Adrenal gland (tissue), 9 donors: ENCODE measurements at regions not wholly inside any gene's neighbourhood (a gene's known extent, or its start where the extent isn't known, plus 50 kb on each side); places are given as distances from the start of the nearest gene placed in this dataset.

ENCODE experiments used
- DNase-seq, 7 donors: peaks; one replicate each; pipeline ENCODE4 v3.0.0-alpha.2; 2019 to 2020
- H3K27ac ChIP-seq, 5 donors: fragments of 200-600 bp; sonication (generic) in 4 of 5; 1 replicate in 3 of 5; 2 replicates in 2 of 5; pipeline versions ENCODE4 v1.5.1 to v1.8.0; 2016 to 2020; ENCODE audit warnings: mild to moderate bottlenecking in 1 of 5
- H3K27me3 ChIP-seq: fragments of 200-600 bp; 2 replicates; pipeline ENCODE4 v1.8.0; 2021
- H3K36me3 ChIP-seq, 2 donors: fragments of 200-600 bp; replicated peaks in 1 of 2; 1 replicate in 1 of 2; 2 replicates in 1 of 2; pipeline versions ENCODE4 v1.5.1 to v1.8.0; 2018 to 2022
- H3K4me1 ChIP-seq, 2 donors: fragments of 200-600 bp; replicated peaks in 1 of 2; 1 replicate in 1 of 2; 2 replicates in 1 of 2; pipeline versions ENCODE4 v1.5.1 to v1.8.0; 2018 to 2021
- H3K4me3 ChIP-seq, 4 donors: fragments of 200-600 bp; sonication (generic) in 3 of 4; one replicate each; pipeline ENCODE4 v1.5.1; 2016 to 2018
- H3K9me3 ChIP-seq, 3 donors: fragments of 200-600 bp; sonication (generic) in 1 of 3; replicated peaks in 1 of 3; 1 replicate in 2 of 3; 2 replicates in 1 of 3; pipeline versions ENCODE4 v1.5.1 to v1.8.0; 2016 to 2021
- CTCF ChIP-seq, 6 experiments: fragments of 450-650 bp in 4 of 6; fragments of 200-600 bp in 2 of 6; sonication (generic) in 1 of 6; IDR thresholded peaks; 1 replicate in 5 of 6; 2 replicates in 1 of 6; pipeline versions ENCODE4 v1.5.1 to v1.8.0; 2016 to 2021; ENCODE audit warnings: antibody characterized with exemption in 6 of 6, mild to moderate bottlenecking in 2 of 6, moderate library complexity in 1 of 6
- POLR2A ChIP-seq, 2 donors: fragments of 450-650 bp; IDR thresholded peaks; one replicate each; pipeline ENCODE4 v1.6.1; 2017; ENCODE audit warnings: antibody characterized with exemption in 2 of 2, mild to moderate bottlenecking in 2 of 2, moderate library complexity in 1 of 2
- WGBS, 4 donors: extraction: QIAGEN DNeasy Blood & Tissue Kit in 2 of 4; methylation state at CpG; one replicate each; pipeline versions ENCODE4 v1.1.5 to v1.1.7; 2013 to 2017; 5-methylcytosine and 5-hydroxymethylcytosine counted together
- intact Hi-C, 2 donors: fragments of 100-400 bp; cut with DNase I; formaldehyde crosslinking; loops; one replicate each; pipeline versions ENCODE4 v1.14.1 to v1.15.0; 2022 to 2023
- donor health status: healthy with polysubstance abuse.
- donor health status: Bipolar disorder and iron deficiency.
- donor health status: DM: yes; HTN: yes; CAD: no.
- donor health status: DM: no; HTN: no; CAD: no.
- donor health status: DM: no; HTN: no; CAD: no.

DNA sequence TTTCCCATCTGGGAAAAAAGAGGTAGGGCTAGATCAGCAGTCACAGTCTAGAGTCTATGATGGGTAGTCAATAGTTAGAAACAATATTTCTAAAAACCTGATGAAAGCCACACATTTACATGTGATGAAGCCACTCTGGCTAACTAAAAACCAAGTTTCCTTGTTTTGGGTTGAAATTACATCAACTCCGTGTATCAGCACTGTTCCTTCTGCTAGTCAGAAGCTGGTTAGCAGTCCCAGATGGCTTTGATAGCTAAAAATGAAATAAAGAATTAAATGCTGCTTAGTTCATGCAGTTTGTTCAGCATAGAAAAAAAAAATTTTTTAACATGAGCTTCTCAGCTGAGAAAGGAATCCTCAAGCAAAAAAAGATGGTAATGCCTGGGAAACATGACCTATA, 136.7 kb downstream of the FAM114A2 start:
- intact Hi-C loops = no loop called here
- no peaks in the 10 kb centered on the region for H3K27me3 ChIP-seq
- H3K4me1 ChIP-seq = no peaks in the 10 kb centered on the region
- no peak for DNase-seq
- H3K4me3 ChIP-seq = no peak overlapping the region
- TF ChIP-seq POLR2A (IDR thresholded peaks at IDR 0.05) (no peak), CTCF (IDR thresholded peaks at IDR 0.05) (no peak)
- no peaks in the 10 kb centered on the region for H3K36me3 ChIP-seq
- no peaks in the 10 kb centered on the region for H3K9me3 ChIP-seq
- peak overlapping the region in 1 of 5 donors; percentile 49 for H3K27ac ChIP-seq
- WGBS, 4 donors = 65 to 79% (median 71%) methylated on average over 1 of the region's 1 CpG

- WGBS, 4 donors = 60 to 88% (median 76%) methylated on average over 3 of the region's 3 CpGs
- intact Hi-C loops = no loop called here
- TF ChIP-seq POLR2A (IDR thresholded peaks at IDR 0.05) = no peak
- TF ChIP-seq CTCF (IDR thresholded peaks at IDR 0.05) = no peak
- peak overlapping the region in 1 of 5 donors; percentile 49 for H3K27ac ChIP-seq
- H3K27me3 ChIP-seq = no peaks in the 10 kb centered on the region
- H3K4me3 ChIP-seq = no peak overlapping the region
- no peaks in the 10 kb centered on the region for H3K9me3 ChIP-seq
- H3K36me3 ChIP-seq = no peaks in the 10 kb centered on the region
- no peak for DNase-seq
- H3K4me1 ChIP-seq = no peaks in the 10 kb centered on the region
Observed at GRCh38 chr5:153901449-153901848, 137.3 kb downstream of the FAM114A2 start.

DNA sequence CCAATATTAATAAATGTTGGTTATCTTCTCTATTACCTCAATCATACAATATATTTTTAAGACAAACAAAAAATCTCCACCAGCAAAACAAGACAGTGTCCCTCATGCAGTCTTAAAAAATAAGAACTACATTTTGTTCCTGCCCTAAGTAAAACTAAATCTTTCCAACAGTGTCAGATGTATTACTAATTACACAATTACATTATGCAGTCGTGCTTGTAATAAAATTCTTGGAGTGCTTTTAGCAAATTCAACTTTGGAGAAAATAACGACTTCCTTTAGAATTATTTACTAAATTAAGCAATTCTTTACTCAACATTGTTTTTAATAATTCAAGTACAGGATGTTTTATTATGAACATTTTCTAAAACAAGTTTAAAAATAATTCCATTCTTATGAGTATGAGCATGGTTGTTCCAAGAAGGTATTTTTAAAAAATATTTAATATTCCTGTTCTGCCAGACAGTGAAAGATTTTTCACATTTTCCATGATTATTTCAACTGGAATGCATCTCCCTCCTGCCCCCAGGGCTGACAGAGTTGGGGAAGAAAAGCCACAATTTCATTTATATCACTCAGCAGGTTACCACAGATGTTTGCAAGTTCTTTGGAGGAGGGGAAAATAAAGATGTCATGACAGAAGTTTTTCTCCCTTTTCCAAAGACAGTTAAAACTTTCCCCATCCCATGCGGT, 137.9 kb downstream of the FAM114A2 start:
- 51 to 66% (median 60%) methylated on average over 3 of the region's 3 CpGs for WGBS, 4 donors
- Histone ChIP-seq H3K4me1 (no peaks in the 10 kb centered on the region), H3K27me3 (no peaks in the 10 kb centered on the region), H3K27ac (peak overlapping the region in 1 of 5 donors; percentile 49), H3K36me3 (no peaks in the 10 kb centered on the region), H3K4me3 (no peak overlapping the region), H3K9me3 (no peaks in the 10 kb centered on the region)
- intact Hi-C loops = no loop called here
- no peak for DNase-seq
- TF ChIP-seq POLR2A (IDR thresholded peaks at IDR 0.05) (no peak), CTCF (IDR thresholded peaks at IDR 0.05) (no peak)

DNA sequence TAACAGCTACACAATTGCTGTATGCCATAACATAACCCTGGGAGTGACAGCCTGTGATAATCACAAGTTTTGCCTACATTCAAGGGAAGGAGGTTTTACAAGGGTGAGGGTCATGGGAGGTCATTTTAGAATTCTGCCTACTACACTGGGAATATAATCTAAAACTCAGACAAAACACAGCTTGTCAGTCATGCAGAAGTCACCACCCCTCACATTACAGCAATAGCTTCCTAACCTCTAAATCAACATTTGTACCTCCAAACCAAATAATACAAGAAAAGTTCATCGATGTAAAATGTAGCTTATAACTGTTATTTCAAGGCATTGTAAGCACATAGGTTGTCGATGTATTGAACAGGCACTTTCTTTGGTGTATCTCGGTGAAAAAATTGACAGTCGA, 139.0 kb downstream of the FAM114A2 start:
- WGBS, 4 donors = 81 to 86% (median 84%) methylated on average over 4 of the region's 4 CpGs
- Histone ChIP-seq H3K27ac (no peak overlapping the region), H3K9me3 (no peaks in the 10 kb centered on the region), H3K4me1 (no peaks in the 10 kb centered on the region), H3K4me3 (no peak overlapping the region), H3K36me3 (no peaks in the 10 kb centered on the region), H3K27me3 (no peaks in the 10 kb centered on the region)
- intact Hi-C loops = no loop called here
- no peak for DNase-seq
- TF ChIP-seq CTCF (IDR thresholded peaks at IDR 0.05) (no peak), POLR2A (IDR thresholded peaks at IDR 0.05) (no peak)
